GM23338 (cell line): ENCODE measurements at regions not wholly inside any gene's neighbourhood (a gene's known extent, or its start where the extent isn't known, plus 50 kb on each side); places are given as distances from the start of the nearest gene placed in this dataset.

ENCODE experiments used
- ATAC-seq: fragments of 200-7000 bp; cut with Tn5 transposase; 3 replicates; pipeline ENCODE4 v1.9.1; 2020
- DNase-seq: peaks from one replicate; pipeline ENCODE4 v3.0.0-alpha.2; 2015; ENCODE audit warnings: low spot score
- H2AFZ ChIP-seq: fragments of 200-600 bp; sonication (generic); 2 replicates; pipeline ENCODE4 v1.8.0; 2016; ENCODE audit warnings: antibody characterized with exemption, mild to moderate bottlenecking, moderate library complexity
- H3F3A ChIP-seq: fragments of 200-600 bp; sonication (generic); replicated peaks from 2 replicates; pipeline ENCODE4 v1.8.0; 2017; ENCODE audit warnings: antibody characterized with exemption, mixed run types, low read depth
- H3K27ac ChIP-seq: fragments of 200-600 bp; sonication (generic); 2 replicates; pipeline ENCODE4 v1.6.1; 2016; ENCODE audit warnings: low read depth
- H3K27me3 ChIP-seq: fragments of 200-600 bp; sonication (generic); 2 replicates; pipeline ENCODE4 v1.8.0; 2016; ENCODE audit warnings: mild to moderate bottlenecking, mixed run types, moderate library complexity; ENCODE audit not compliant: insufficient read depth
- H3K36me3 ChIP-seq: fragments of 200-600 bp; sonication (generic); 2 replicates; pipeline ENCODE4 v1.8.0; 2016; ENCODE audit warnings: mild to moderate bottlenecking; ENCODE audit not compliant: insufficient read depth
- H3K4me1 ChIP-seq: fragments of 200-600 bp; sonication (generic); 2 replicates; pipeline ENCODE4 v1.8.0; 2016; ENCODE audit warnings: mild to moderate bottlenecking, moderate library complexity; ENCODE audit not compliant: insufficient read depth
- H3K4me2 ChIP-seq: fragments of 200-600 bp; sonication (generic); 2 replicates; pipeline ENCODE4 v1.7.1; 2017; ENCODE audit warnings: mixed run types
- H3K4me3 ChIP-seq: fragments of 200-600 bp; sonication (generic); 2 replicates; pipeline ENCODE4 v1.6.1; 2016; ENCODE audit warnings: mixed run types
- H3K79me2 ChIP-seq: fragments of 200-600 bp; sonication (generic); replicated peaks from 2 replicates; pipeline ENCODE4 v1.8.0; 2017; ENCODE audit warnings: mild to moderate bottlenecking; ENCODE audit not compliant: insufficient read depth
- H3K9me2 ChIP-seq: fragments of 200-600 bp; sonication (generic); 2 replicates; pipeline ENCODE4 v1.8.0; 2017; ENCODE audit not compliant: insufficient read depth
- H4K20me1 ChIP-seq: fragments of 200-600 bp; sonication (generic); replicated peaks from 2 replicates; pipeline ENCODE4 v1.8.0; 2017; ENCODE audit warnings: mild to moderate bottlenecking; ENCODE audit not compliant: insufficient read depth
- H3K27ac Mint-ChIP-seq: 2 replicates; pipeline ENCODE4 v1.8.0; 2020; ENCODE audit warnings: inconsistent platforms, mild to moderate bottlenecking, moderate library complexity, mixed read lengths
- H3K27me3 Mint-ChIP-seq: 3 replicates; pipeline ENCODE4 v1.8.0; 2022; ENCODE audit warnings: low read depth, mild to moderate bottlenecking, moderate library complexity, mixed read lengths, inconsistent platforms; ENCODE audit not compliant: insufficient read depth, poor library complexity
- H3K36me3 Mint-ChIP-seq: 3 replicates; pipeline ENCODE4 v1.8.0; 2021; ENCODE audit warnings: low read depth, mild to moderate bottlenecking, inconsistent platforms, moderate library complexity, mixed read lengths
- H3K4me1 Mint-ChIP-seq: 3 replicates; pipeline ENCODE4 v1.8.0; 2020; ENCODE audit warnings: mild to moderate bottlenecking, inconsistent platforms, mixed read lengths
- H3K4me3 Mint-ChIP-seq: 3 replicates; pipeline ENCODE4 v1.8.0; 2021; ENCODE audit warnings: moderate library complexity, mild to moderate bottlenecking, inconsistent platforms, mixed read lengths
- H3K9me3 Mint-ChIP-seq: 3 replicates; pipeline ENCODE4 v1.8.0; 2020; ENCODE audit warnings: moderate library complexity, mild to moderate bottlenecking, inconsistent platforms, mixed read lengths
- CTCF ChIP-seq, 2 experiments: fragments of 200-600 bp in 1 of 2; sonication (generic) in 1 of 2; conservative IDR thresholded peaks; 2 replicates each; pipeline versions ENCODE4 v1.5.1 to v1.6.1; 2016 to 2017; ENCODE audit warnings: antibody characterized with exemption in 2 of 2, low read depth in 2 of 2, mild to moderate bottlenecking in 2 of 2, moderate library complexity in 1 of 2
- POLR2AphosphoS5 ChIP-seq: IDR thresholded peaks from 2 replicates; pipeline ENCODE4 v1.6.1; 2016; ENCODE audit warnings: antibody characterized with exemption, low read depth
- ZNF331 ChIP-seq: fragments of 250-450 bp; sonication (Bioruptor Pico); IDR thresholded peaks from 2 replicates; pipeline ENCODE4 v1.5.0; 2020; ENCODE audit warnings: low read depth, mild to moderate bottlenecking, moderate library complexity
- ZNF462 ChIP-seq: fragments of 250-450 bp; sonication (Bioruptor Pico); IDR thresholded peaks from 2 replicates; pipeline ENCODE4 v1.5.0; 2020; ENCODE audit warnings: mild to moderate bottlenecking, moderate library complexity

GRCh38 chr11:10933455-10934292, 75.8 kb upstream of the ZBED5 start:
- peaks cover 21% of the 10 kb centered on the region for H3K27me3 ChIP-seq
- H4K20me1 ChIP-seq, result no peaks in the 10 kb centered on the region
- TF ChIP-seq ZNF331 (CRISPR knock-in tag) (no peak), ZNF462 (CRISPR knock-in tag) (no peak), CTCF (conservative IDR thresholded peaks at IDR 0.05; ENCODE audit: low read depth in 2 of 2) (peak; percentile 92 to 95), POLR2AphosphoS5 (peak; percentile 39)
- H3K9me2 ChIP-seq, result 0 out of 2 replicates have a peak, but pooled peaks cover 3% of the 10 kb centered on the region
- no peak overlapping the region for H3K27ac ChIP-seq
- DNase-seq, result peak; percentile 96
- H3K79me2 ChIP-seq, result no peaks in the 10 kb centered on the region
- peak overlapping the region; percentile 76 for H3K4me2 ChIP-seq
- Mint-ChIP-seq H3K27me3 (peaks cover 18% of the 10 kb centered on the region), H3K36me3 (no peaks in the 10 kb centered on the region), H3K4me1 (peaks cover 19% of the 10 kb centered on the region), H3K27ac (peak overlapping the region; percentile 60), H3K9me3 (peaks cover 4% of the 10 kb centered on the region; the same call in 1 of the 3 replicates), H3K4me3 (peak overlapping the region; percentile 81)
- peak overlapping the region; percentile 57 for H3K4me3 ChIP-seq
- H3K36me3 ChIP-seq, result no peaks in the 10 kb centered on the region
- peak; percentile 78 for ATAC-seq
- peak overlapping the region; percentile 48 for H2AFZ ChIP-seq
- no peaks in the 10 kb centered on the region for H3F3A ChIP-seq
- peaks cover 9% of the 10 kb centered on the region for H3K4me1 ChIP-seq
